ENCODE measurements at regions not wholly inside any gene's neighbourhood (a gene's known extent, or its start where the extent isn't known, plus 50 kb on each side); places are given as distances from the start of the nearest gene placed in this dataset.

DNA sequence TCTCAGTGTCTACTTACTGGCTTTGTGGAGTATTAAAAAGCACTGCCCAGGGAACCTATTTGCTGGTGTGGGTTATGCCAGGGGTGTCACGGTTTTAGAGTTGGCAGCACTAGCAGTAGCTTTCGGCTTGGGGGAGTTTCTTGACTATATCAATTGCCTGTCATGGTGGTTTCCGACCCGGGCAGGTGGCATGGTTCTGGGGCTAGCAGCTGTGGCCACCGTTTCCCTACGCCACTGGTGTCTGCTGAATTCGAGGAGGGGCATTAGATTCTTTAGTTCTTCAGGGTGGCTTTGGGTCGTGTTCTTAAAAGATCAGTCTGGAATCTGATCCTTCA, 55.6 kb upstream of the FOXC1 start:
- no peak for DNase-seq

DNA sequence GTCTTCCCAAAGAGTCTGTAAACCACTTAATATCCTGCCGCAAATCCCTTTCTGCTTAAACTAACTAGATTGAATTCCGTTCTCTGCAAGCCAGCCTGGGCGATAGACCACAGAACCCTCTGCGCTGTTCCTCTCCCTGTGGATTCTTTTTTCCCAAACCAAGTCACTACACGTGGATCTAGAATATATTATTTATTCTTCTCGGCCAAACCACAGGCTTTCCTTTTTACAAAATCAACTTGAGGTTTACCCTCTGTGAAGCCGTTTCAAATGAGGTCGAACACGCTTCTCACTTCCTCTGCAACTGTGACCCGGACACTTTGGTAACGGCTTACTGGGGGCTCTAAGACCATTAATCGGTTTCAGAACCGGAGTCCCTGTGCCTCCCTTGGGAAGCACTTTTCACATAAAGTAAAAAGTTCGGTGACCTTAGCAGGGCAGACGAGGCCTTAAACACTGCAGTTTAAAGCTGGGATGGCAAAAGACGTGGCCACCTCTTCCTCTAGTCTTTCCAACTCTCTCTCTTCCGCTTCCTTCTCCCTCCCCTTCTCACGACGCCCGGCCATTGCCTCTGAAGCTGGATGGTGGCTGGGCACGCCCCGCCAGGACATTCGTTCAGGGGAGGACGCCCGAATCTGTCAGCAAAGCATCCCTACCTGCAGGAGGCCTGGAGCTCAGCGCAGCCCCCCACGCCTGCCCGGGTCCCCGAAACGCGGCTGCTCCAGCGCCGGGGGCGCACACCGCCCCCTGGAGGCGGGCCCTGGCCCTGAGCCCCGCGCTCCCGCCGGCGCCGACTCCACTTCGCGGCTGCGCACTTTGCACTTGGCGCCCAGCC, 55.0 kb upstream of the FOXC1 start:
- DNase-seq: no peak

DNA sequence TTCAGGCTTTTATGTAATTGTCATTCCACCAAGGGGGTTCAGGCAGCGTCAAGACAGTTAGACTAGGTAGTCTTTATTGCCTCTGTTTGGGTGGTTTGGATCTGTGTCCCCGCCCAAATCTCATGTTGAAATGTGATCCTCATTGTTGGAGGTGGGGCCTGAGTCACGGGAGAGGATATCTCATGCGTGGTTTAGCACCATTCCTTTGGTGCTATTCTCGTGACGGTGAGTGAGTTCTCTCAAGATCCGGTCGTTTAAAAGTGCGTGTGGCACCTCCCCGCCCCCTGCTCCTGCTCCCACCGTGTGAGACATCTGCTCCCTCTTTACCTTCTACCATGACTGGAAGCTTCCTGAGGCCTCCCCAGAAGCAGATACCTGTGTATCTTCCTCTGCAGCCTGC, 51.3 kb upstream of the FOXC1 start:
- no peak for DNase-seq

Data from NCI-H1930 (cell line).